HT-29 (cell line): ENCODE measurements at regions not wholly inside any gene's neighbourhood (a gene's known extent, or its start where the extent isn't known, plus 50 kb on each side); places are given as distances from the start of the nearest gene placed in this dataset.
A peak's percentile ranks its signal among the peaks of the same experiment; 100 is the strongest.
"Not testable (repeated sequence)": the region's sequence is repeated elsewhere in the genome, so short reads cannot be mapped to it uniquely, and the experiment has no call there.

Experiments
- DNase-seq: peaks from one replicate; pipeline ENCODE4 v3.0.0-alpha.2; 2015; ENCODE audit warnings: low spot score

GRCh38 chr5:89351975-89352374 is 469.0 kb upstream of the MEF2C start:
- DNase-seq = peak; percentile 43

- DNase-seq = no peak
Observed at GRCh38 chr5:89351222-89351621, 468.2 kb upstream of the MEF2C start.

GRCh38 chr5:89350684-89351083 is 467.7 kb upstream of the MEF2C start:
- DNase-seq = no peak

- DNase-seq = no peak
Observed at GRCh38 chr5:89349246-89349980, 466.4 kb upstream of the MEF2C start.

GRCh38 chr5:89346573-89346972 is 463.6 kb upstream of the MEF2C start:
- DNase-seq = no peak

- no peak for DNase-seq
Observed at GRCh38 chr5:89343666-89344065, 460.7 kb upstream of the MEF2C start.

- DNase-seq = no peak
Observed at GRCh38 chr5:89342106-89342876, 459.3 kb upstream of the MEF2C start.

GRCh38 chr5:89338935-89339334 is 456.0 kb upstream of the MEF2C start:
- DNase-seq = no peak

- DNase-seq = no peak
Observed at GRCh38 chr5:89336111-89336510, 453.1 kb upstream of the MEF2C start.

- DNase-seq = no peak
Observed at GRCh38 chr5:89330140-89330539, 447.2 kb upstream of the MEF2C start.

GRCh38 chr5:89327608-89328007 is 444.6 kb upstream of the MEF2C start:
- DNase-seq = no peak

GRCh38 chr5:89324990-89325389 is 442.0 kb upstream of the MEF2C start:
- DNase-seq = no peak

- DNase-seq = no peak
Observed at GRCh38 chr5:89320421-89321277, 437.7 kb upstream of the MEF2C start.

GRCh38 chr5:89317838-89318237 is 434.9 kb upstream of the MEF2C start:
- DNase-seq = not testable (repeated sequence)

- DNase-seq = no peak
Observed at GRCh38 chr5:89315286-89316100, 432.5 kb upstream of the MEF2C start.

- DNase-seq = no peak
Observed at GRCh38 chr5:89313804-89314588, 431.0 kb upstream of the MEF2C start.

GRCh38 chr5:89313044-89313443 is 430.1 kb upstream of the MEF2C start:
- no peak for DNase-seq

GRCh38 chr5:89309268-89309667 is 426.3 kb upstream of the MEF2C start:
- DNase-seq = no peak

GRCh38 chr5:89308606-89309040 is 425.6 kb upstream of the MEF2C start:
- no peak for DNase-seq

GRCh38 chr5:89307972-89308371 is 425.0 kb upstream of the MEF2C start:
- DNase-seq = no peak
